T-cell (primary cell): ENCODE measurements at regions not wholly inside any gene's neighbourhood (a gene's known extent, or its start where the extent isn't known, plus 50 kb on each side); places are given as distances from the start of the nearest gene placed in this dataset.

Experiments used
- ATAC-seq, 4 experiments: fragments of 200-7000 bp in 3 of 4; fragments of 150-1000 bp in 1 of 4; cut with Tn5 transposase; replicated peaks in 1 of 4; 1 replicate in 3 of 4; 2 replicates in 1 of 4; pipeline ENCODE4 v1.10.0; 2021; ENCODE audit warnings: moderate library complexity in 3 of 4, mild to moderate bottlenecking in 2 of 4, moderate number of reproducible peaks in 1 of 4
- CTCF ChIA-PET, 2 donors: fragments of 300-600 bp; sonication (Branson Sonifier 250); formaldehyde crosslinking; loops; one replicate each; lab custom pipeline; 2022; ENCODE audit warnings: antibody characterized with exemption in 2 of 2; lab: Charles Lee
- POLR2A ChIA-PET, 2 donors: fragments of 300-600 bp; sonication (Branson Sonifier 250); formaldehyde crosslinking; loops; one replicate each; lab custom pipeline; 2022; ENCODE audit warnings: antibody characterized with exemption in 2 of 2; lab: Charles Lee
- DNase-seq, 35 experiments: peaks; one replicate each; pipeline versions ENCODE4 v3.0.0 to v3.0.0-alpha.2; 2013 to 2023
- H3K27ac ChIP-seq: one replicate; pipeline ENCODE4 v1.5.1; 2013; ENCODE audit warnings: low read length
- H3K27me3 ChIP-seq, 2 experiments: replicated peaks in 1 of 2; 1 replicate in 1 of 2; 2 replicates in 1 of 2; pipeline versions ENCODE4 v1.6.1 to v1.7.0; 2013; ENCODE audit warnings: low read length in 1 of 2, mixed read lengths in 1 of 2; ENCODE audit not compliant: control insufficient read depth in 2 of 2, insufficient read depth in 2 of 2; ENCODE audit errors: extremely low read depth in 1 of 2
- H3K36me3 ChIP-seq, 2 donors: 1 replicate in 1 of 2; 2 replicates in 1 of 2; pipeline versions ENCODE4 v1.6.1 to v1.7.0; 2013; ENCODE audit warnings: low read length in 1 of 2; ENCODE audit not compliant: control insufficient read depth in 2 of 2, insufficient read depth in 1 of 2; ENCODE audit errors: extremely low read depth in 1 of 2
- H3K4me1 ChIP-seq, 2 experiments: 1 replicate in 1 of 2; 2 replicates in 1 of 2; pipeline versions ENCODE4 v1.6.1 to v1.7.0; 2013; ENCODE audit warnings: low read length in 2 of 2, mixed read lengths in 1 of 2; ENCODE audit not compliant: insufficient read depth in 2 of 2, control insufficient read depth in 1 of 2; ENCODE audit errors: extremely low read depth in 1 of 2
- H3K4me3 ChIP-seq, 2 donors: 1 replicate in 1 of 2; 2 replicates in 1 of 2; pipeline versions ENCODE4 v1.5.1 to v1.7.0; 2013; ENCODE audit warnings: mild to moderate bottlenecking in 2 of 2, low read length in 1 of 2, moderate library complexity in 1 of 2; ENCODE audit not compliant: control insufficient read depth in 1 of 2; ENCODE audit errors: extremely low read depth in 1 of 2
- H3K9me3 ChIP-seq: 2 replicates; pipeline ENCODE4 v1.7.0; 2013
- H3K27ac Mint-ChIP-seq, 2 donors: one replicate each; pipeline ENCODE4 v1.8.0; 2020 to 2021; ENCODE audit warnings: mild to moderate bottlenecking in 2 of 2, mixed read lengths in 2 of 2
- H3K27me3 Mint-ChIP-seq, 2 donors: one replicate each; pipeline ENCODE4 v1.8.0; 2021 to 2022; ENCODE audit warnings: mixed read lengths in 2 of 2
- H3K36me3 Mint-ChIP-seq: one replicate; pipeline ENCODE4 v1.8.0; 2021; ENCODE audit warnings: mixed read lengths
- H3K4me1 Mint-ChIP-seq, 3 donors: one replicate each; pipeline ENCODE4 v1.8.0; 2020 to 2022; ENCODE audit warnings: mixed read lengths in 3 of 3, mild to moderate bottlenecking in 1 of 3
- H3K4me3 Mint-ChIP-seq, 3 donors: one replicate each; pipeline ENCODE4 v1.8.0; 2020 to 2022; ENCODE audit warnings: mild to moderate bottlenecking in 3 of 3, mixed read lengths in 3 of 3, moderate library complexity in 3 of 3
- H3K9me3 Mint-ChIP-seq, 3 donors: one replicate each; pipeline ENCODE4 v1.8.0; 2020 to 2022; ENCODE audit warnings: mixed read lengths in 3 of 3
- WGBS: methylation state at CpG from one replicate; pipeline ENCODE4 v1.1.5; 2013; ENCODE audit warnings: missing lambda C conversion rate; ENCODE audit not compliant: insufficient coverage; 5-methylcytosine and 5-hydroxymethylcytosine counted together

GRCh38 chr3:44031387-44032380 lies 210.0 kb upstream of the TOPAZ1 start:
- Mint-ChIP-seq H3K27me3 (peaks cover 25 to 31% of the 10 kb centered on the region in 2 donors), H3K9me3 (no peaks in the 10 kb centered on the region), H3K4me3 (no peak overlapping the region), H3K27ac (no peak overlapping the region), H3K36me3 (no peaks in the 10 kb centered on the region), H3K4me1 (no peaks in the 10 kb centered on the region)
- CTCF ChIA-PET = interaction anchor here in 1 of 2 donors (1.0 kb wide), 1 partner anchor 27 kb away, joined by 3 read pairs; no protein-coding TSS in a partner anchor
- Histone ChIP-seq H3K4me1 (no peaks in the 10 kb centered on the region), H3K36me3 (no peaks in the 10 kb centered on the region), H3K9me3 (no peaks in the 10 kb centered on the region), H3K27ac (no peak overlapping the region), H3K4me3 (no peak overlapping the region), H3K27me3 (peaks cover 0 to 25% of the 10 kb centered on the region in 2 experiments)
- ATAC-seq (no peak), DNase-seq (no peak)
- 67% methylated on average over 4 of the region's 16 CpGs for WGBS
- POLR2A ChIA-PET = no interaction called here

DNA sequence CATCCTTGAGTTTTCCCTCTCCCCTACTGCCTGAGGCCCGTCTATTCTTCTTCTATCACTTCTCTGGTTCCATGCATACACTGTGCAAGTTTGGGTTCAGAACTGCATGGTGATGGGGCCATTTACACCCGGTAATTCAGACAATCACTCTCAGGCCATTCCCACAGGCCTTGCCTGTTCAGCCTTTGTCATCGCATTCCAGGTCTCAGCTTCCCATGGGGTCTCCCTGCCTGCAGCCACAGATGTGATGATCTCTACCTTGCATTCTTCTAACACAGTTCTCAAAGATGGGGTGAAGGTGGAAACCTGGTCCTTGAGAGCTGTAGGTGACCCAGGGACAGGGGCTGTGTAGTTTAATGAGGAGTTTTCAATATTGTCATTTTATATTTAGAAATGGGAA lies 209.2 kb upstream of the TOPAZ1 start:
- Histone ChIP-seq H3K27me3 (peaks cover 0 to 28% of the 10 kb centered on the region in 2 experiments), H3K9me3 (no peaks in the 10 kb centered on the region), H3K36me3 (no peaks in the 10 kb centered on the region), H3K27ac (no peak overlapping the region), H3K4me3 (no peak overlapping the region), H3K4me1 (no peaks in the 10 kb centered on the region)
- H3K4me3 Mint-ChIP-seq = no peak overlapping the region
- H3K9me3 Mint-ChIP-seq = no peaks in the 10 kb centered on the region
- 71% methylated on average over 2 of the region's 3 CpGs for WGBS
- H3K4me1 Mint-ChIP-seq = no peaks in the 10 kb centered on the region
- ChIA-PET CTCF (no interaction called here), POLR2A (no interaction called here)
- H3K27ac Mint-ChIP-seq = no peak overlapping the region
- no peaks in the 10 kb centered on the region for H3K36me3 Mint-ChIP-seq
- no peak for ATAC-seq
- H3K27me3 Mint-ChIP-seq = peaks cover 19 to 25% of the 10 kb centered on the region in 2 donors
- DNase-seq = no peak

DNA sequence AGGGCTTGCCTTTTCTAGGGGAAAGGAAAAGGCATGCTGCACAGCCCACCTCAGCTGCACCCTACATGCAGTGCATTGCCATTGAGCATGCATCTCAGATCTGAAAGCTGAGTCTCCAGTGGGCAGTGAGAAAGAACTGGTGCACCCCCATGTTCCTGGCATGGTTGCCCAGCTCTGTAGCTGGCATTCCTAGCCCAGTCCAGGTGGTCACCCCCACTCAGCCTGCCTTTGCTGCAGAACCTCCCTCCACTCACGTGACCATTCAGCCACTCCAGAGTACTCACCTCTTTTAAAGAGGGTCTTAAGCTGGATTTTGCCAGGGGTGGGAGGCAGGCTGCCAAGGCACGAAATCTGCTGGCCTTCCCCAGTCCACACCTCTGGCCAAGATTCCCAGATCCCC lies 208.6 kb upstream of the TOPAZ1 start:
- H3K27me3 Mint-ChIP-seq = peaks cover 17 to 21% of the 10 kb centered on the region in 2 donors
- CTCF ChIA-PET = no interaction called here

DNA sequence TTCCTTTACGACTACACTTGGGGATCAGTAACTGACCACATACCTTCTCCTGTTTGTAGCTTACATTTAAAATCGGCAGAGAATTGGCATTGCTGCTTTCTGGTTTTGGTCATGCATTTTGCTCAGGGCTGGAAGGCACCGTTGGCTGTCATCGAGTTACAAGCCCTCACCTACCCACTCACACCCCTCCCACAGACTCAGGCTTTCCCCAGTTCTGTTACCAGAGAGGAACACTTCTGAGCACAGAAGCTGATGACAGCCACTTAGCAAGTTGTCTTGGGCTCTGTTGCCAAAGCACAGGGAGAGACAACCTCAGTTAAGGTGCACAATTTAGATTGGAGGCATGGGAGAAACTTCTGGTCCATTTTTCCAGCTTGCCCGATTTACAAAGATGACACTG lies 204.8 kb upstream of the TOPAZ1 start:
- Mint-ChIP-seq H3K4me1 (no peaks in the 10 kb centered on the region), H3K27me3 (peaks cover 19 to 23% of the 10 kb centered on the region in 2 donors)
- POLR2A ChIA-PET = no interaction called here

More for the DNA sequence above, 208.6 kb upstream of the TOPAZ1 start:
- H3K27me3 ChIP-seq = peaks cover 0 to 29% of the 10 kb centered on the region in 2 experiments
- ATAC-seq (no peak), DNase-seq (no peak)
- WGBS = no CpG with 5 or more reads among the region's 2 CpGs
- H3K27ac ChIP-seq = no peak overlapping the region
- no peak overlapping the region for H3K4me3 ChIP-seq
- no peaks in the 10 kb centered on the region for H3K4me1 Mint-ChIP-seq
- no peaks in the 10 kb centered on the region for H3K9me3 ChIP-seq
- H3K4me1 ChIP-seq = no peaks in the 10 kb centered on the region
- H3K9me3 Mint-ChIP-seq = no peaks in the 10 kb centered on the region
- no peak overlapping the region for H3K4me3 Mint-ChIP-seq
- POLR2A ChIA-PET = no interaction called here
- H3K27ac Mint-ChIP-seq = no peak overlapping the region
- no peaks in the 10 kb centered on the region for H3K36me3 ChIP-seq
- H3K36me3 Mint-ChIP-seq = no peaks in the 10 kb centered on the region

GRCh38 chr3:44039006-44039405 lies 202.7 kb upstream of the TOPAZ1 start:
- no peak for ATAC-seq

More for the DNA sequence above, 204.8 kb upstream of the TOPAZ1 start:
- ATAC-seq = no peak
- Mint-ChIP-seq H3K36me3 (no peaks in the 10 kb centered on the region), H3K27ac (no peak overlapping the region), H3K9me3 (no peaks in the 10 kb centered on the region), H3K4me3 (no peak overlapping the region)
- CTCF ChIA-PET = no interaction called here
- H3K36me3 ChIP-seq = no peaks in the 10 kb centered on the region
- H3K4me3 ChIP-seq = no peak overlapping the region
- no peaks in the 10 kb centered on the region for H3K9me3 ChIP-seq
- WGBS = 67% methylated on average over 4 of the region's 5 CpGs
- no peak overlapping the region for H3K27ac ChIP-seq
- H3K27me3 ChIP-seq = peaks cover 0 to 21% of the 10 kb centered on the region in 2 experiments
- no peak for DNase-seq
- no peaks in the 10 kb centered on the region for H3K4me1 ChIP-seq

DNA sequence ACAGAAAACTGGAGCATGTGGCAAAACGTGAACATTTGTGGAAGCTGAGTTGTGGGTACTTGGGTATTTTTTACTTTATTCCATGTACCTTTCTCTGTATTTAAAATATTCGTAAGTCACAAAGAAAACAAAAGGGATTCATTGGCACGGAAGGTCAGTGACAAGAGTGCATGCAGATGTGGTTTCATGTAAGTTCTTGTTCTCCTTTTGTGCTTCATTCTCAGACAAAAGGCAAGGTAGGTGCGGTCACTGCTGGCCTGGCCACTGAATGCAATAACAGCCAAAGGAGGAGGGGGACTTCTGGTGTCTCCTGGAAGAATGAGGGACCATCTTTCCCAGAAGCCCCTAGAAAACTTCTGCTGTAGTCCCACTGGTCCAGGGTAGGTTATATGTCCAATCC lies 200.0 kb upstream of the TOPAZ1 start:
- Mint-ChIP-seq H3K27me3 (peaks cover 13 to 23% of the 10 kb centered on the region in 2 donors), H3K27ac (no peak overlapping the region), H3K4me1 (peaks cover 0 to 2% (median 0%) of the 10 kb centered on the region in 3 donors), H3K9me3 (no peaks in the 10 kb centered on the region), H3K36me3 (no peaks in the 10 kb centered on the region), H3K4me3 (no peak overlapping the region)
- DNase-seq = no peak
- no peaks in the 10 kb centered on the region for H3K36me3 ChIP-seq
- no peak overlapping the region for H3K27ac ChIP-seq
- no peaks in the 10 kb centered on the region for H3K9me3 ChIP-seq
- H3K4me3 ChIP-seq = no peak overlapping the region
- H3K27me3 ChIP-seq = peaks cover 0 to 17% of the 10 kb centered on the region in 2 experiments
- POLR2A ChIA-PET = no interaction called here
- no peaks in the 10 kb centered on the region for H3K4me1 ChIP-seq
- CTCF ChIA-PET = no interaction called here
- no peak for ATAC-seq
- WGBS = 43% methylated on average over 2 of the region's 4 CpGs

More at GRCh38 chr3:44039006-44039405, 202.7 kb upstream of the TOPAZ1 start:
- no peak overlapping the region for H3K4me3 ChIP-seq
- ChIA-PET CTCF (no interaction called here), POLR2A (no interaction called here)
- H3K27me3 ChIP-seq = peaks cover 0 to 15% of the 10 kb centered on the region in 2 experiments
- no peaks in the 10 kb centered on the region for H3K9me3 Mint-ChIP-seq
- no peaks in the 10 kb centered on the region for H3K4me1 ChIP-seq
- H3K27ac Mint-ChIP-seq = no peak overlapping the region
- H3K27me3 Mint-ChIP-seq = peaks cover 18 to 22% of the 10 kb centered on the region in 2 donors
- no peak overlapping the region for H3K4me3 Mint-ChIP-seq
- no CpG with 5 or more reads among the region's 2 CpGs for WGBS
- no peaks in the 10 kb centered on the region for H3K36me3 Mint-ChIP-seq
- no peak overlapping the region for H3K27ac ChIP-seq
- H3K4me1 Mint-ChIP-seq = no peaks in the 10 kb centered on the region
- H3K9me3 ChIP-seq = no peaks in the 10 kb centered on the region
- no peaks in the 10 kb centered on the region for H3K36me3 ChIP-seq
- no peak for DNase-seq
